GM18909 (cell line): ENCODE measurements at regions not wholly inside any gene's neighbourhood (a gene's known extent, or its start where the extent isn't known, plus 50 kb on each side); places are given as distances from the start of the nearest gene placed in this dataset.
"Not testable (repeated sequence)": the region's sequence is repeated elsewhere in the genome, so short reads cannot be mapped to it uniquely, and the experiment has no call there.

Experiments
- ATAC-seq: cut with Tn5 transposase; IDR thresholded peaks from one replicate; pipeline ENCODE4 v1.9.1; 2021; ENCODE audit warnings: mild to moderate bottlenecking; ENCODE audit not compliant: unreplicated experiment, poor library complexity

DNA sequence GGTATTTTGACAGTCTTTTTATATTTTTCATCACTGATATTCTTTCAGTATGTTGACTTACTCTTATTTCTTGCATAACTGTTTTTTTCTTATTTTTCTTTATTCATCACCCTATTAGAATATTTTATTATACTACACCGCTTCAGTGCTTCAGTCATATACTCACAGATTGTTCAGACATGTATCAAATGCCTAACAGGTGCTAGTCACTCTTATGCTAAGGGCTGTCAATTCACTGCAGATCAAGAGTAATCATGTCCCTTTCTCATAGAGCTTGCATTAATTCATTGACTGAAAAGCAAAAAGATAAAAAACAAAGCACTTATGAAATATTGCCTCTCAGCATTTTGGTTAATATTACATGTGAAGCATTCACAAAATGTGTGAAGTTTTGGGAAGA, 1435.6 kb downstream of the STIM2 start:
- ATAC-seq, result no peak

DNA sequence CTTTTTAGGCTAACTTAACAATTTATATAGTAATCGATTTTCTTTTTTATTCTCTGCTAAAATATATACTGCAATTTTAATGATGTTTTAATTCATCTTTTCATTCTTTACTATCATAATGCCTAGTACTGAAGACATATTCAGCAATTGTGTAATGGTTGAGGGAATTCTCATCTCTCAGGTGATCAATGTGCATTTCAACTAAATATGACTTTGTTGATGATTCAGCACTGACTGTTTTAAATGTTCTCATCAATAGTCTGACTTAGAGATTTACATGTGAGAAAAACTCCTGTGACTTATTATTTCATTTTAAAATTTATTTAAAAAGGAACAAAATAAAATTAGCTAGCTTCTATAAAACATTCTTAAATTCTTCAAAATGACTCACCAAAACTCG, 1450.3 kb downstream of the STIM2 start:
- no peak for ATAC-seq

DNA sequence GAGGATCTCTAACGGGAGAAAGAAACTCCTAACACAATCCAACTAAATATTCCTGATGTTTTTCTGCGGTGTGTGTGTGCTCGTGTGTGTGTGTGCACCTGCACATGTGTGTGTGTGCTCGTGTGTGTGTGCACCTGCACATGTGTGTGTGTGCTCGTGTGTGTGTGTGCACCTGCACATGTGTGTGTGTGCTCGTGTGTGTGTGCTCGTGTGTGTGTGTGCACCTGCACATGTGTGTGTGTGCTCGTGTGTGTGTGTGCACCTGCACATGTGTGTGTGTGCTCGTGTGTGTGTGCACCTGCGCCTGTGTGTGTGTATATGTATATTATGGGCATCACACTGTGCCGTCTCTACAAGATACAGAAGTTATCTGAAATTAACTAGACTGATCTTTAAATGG, 1451.9 kb downstream of the STIM2 start:
- not testable (repeated sequence) for ATAC-seq

DNA sequence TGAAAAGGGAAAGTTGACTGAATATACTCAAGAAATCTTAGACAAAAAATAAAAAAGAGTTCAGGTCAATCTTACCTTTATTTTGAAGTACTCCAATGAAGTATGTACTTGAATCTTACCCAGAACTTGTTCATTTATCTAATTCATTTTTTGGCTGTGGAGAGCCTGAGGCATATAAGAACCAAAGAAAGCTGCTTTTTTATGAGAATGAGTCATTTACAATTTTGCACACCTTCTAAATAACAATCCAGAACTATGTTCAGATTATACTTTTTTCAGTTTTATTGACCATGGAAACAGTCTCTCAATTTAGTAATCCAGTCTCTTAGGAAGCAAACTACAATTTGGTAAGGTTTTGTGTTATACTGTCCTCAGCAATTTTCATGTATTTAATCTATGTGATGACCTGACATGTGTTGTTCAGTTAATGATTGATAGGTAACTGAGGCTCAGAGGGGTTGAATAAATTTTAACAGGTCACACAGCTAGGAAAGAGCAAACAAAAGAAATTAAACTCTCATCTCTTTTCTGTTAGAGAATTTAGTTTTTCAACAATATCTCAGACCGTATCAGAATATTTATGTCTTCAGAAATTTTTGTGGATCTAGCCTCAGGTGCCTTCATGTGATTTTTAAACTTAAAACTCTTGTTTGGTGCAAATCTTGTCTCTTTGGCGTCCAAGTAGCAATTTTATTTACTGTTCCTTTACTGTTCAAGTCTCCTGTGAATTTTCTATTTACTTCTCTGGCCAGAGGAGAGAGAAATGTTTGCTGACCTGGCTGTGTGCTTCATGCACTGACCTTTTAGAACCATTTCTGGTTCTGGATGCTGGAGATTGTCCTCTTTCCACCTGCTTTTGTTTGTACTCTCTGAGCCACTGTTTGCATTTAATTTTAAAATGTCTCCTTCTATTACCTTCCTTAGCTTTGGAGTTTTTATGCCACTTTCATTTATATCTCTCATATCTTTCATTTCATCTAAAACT, 1453.4 kb downstream of the STIM2 start:
- ATAC-seq, result no peak

DNA sequence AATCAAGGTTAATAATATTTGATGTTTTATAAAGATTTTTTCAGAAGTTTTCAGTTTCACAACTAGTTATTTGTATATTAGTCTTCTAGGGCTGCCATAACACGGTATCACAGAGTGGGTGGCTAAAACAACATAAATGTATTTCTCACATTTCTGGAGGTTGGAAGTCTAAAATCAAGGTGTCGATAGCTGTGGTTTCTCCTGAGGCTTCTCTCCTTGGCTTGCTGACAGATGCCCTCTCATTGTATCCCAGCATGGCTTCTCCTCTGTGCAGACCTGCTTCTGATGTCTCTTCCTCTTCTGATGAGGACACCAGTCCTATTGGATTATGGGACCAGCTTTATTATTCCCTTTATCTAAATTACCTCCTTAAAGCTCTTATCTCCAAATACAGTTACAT, 1456.6 kb downstream of the STIM2 start:
- no peak for ATAC-seq

- ATAC-seq, result no peak
Measured at GRCh38 chr4:28334249-28334648, 1473.6 kb downstream of the STIM2 start.

DNA sequence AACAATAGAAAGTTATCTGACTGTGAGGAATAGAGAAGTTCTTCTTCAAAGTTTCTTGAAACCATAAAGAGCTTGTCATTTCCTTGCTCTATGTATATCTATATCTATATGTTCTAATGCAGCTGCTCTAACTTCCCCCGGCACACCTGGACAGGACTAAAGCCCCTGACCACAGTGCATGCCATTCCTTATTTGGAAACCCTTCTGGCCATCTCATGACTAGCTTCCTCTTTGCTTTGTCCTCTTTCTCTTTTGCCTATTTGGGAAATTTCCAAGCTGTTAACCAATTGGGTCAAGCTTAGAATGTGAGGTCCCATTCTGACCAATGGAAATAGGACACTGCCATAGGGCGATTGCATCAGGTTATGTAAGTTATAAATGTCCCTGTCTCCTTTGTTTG, 1481.1 kb downstream of the STIM2 start:
- no peak for ATAC-seq

DNA sequence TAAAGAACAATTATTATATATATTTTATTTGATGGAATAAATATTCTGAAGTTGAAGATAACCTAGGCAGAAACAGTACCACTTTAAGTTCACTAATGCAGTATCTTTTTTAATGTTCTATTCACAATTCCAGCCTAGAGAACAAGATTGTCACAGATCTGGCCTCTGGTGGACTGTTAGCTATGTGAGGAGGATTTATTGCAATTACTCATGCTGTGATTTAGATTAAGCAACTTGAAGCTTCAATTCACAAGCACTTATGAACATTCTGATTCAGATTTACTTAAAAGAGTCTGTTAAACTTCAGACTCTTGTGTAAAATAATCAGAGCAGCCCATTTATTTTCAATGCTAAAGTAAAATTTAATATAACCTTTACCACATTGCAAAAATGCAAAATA, 1489.8 kb downstream of the STIM2 start:
- ATAC-seq, result no peak

DNA sequence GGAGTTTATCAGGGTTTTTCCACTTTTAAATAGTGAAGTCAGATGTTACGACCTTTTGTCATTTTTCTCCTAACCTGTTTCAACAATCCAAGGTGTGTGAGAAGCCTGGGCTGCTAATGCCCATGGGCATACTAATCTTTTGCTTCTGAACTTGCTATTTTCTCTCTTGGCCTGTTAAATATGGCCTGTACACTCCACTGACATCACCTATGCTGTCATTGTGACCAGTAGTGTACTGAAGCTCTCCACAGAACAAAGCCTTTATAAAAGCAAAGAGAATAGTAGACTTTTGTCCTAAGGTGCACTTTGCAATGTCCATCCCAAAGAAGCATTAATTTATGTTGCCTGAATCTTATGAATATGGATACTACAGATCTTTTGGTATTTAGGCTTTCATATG, 1490.5 kb downstream of the STIM2 start:
- ATAC-seq, result no peak

DNA sequence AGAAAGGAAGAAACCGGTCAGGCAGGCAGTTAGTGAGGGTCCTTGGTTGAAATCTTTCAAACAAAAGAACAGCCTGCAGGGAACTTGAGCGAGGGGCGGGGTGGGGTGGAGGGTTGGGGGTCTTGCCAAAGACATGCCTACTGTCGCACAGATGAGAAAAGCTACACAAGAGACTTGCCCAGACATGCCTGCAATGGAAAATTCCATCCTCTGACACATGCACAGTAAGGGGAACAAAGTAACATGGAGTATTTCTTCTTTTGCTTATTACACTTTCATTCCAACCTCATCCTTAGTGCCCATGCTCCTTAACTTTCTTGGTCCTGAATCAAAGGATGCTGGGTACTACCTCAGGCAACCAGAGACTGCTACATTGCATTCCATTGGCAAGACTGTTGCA, 1491.2 kb downstream of the STIM2 start:
- ATAC-seq, result no peak

GRCh38 chr4:28354880-28355656, 1494.4 kb downstream of the STIM2 start:
- ATAC-seq, result no peak

DNA sequence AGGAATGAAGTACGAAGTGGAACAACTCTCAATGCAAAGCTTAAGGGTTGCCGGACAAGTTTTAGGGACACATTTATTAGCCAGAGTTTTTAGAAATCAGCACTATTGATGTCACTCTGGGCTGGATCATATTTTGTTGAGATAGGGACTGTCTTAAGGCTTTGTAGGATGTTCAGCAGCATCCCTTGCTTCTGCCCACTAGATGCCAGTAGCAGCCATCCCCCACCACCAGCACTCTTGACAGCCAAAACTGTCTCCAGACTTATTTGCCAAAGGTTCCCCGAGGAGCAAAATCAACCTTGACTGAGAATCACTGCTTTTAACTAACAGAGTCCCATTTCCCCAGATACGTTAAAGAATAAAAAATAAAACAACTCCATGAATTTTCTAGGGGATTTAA, 1497.3 kb downstream of the STIM2 start:
- ATAC-seq, result no peak

GRCh38 chr4:28358606-28359005, 1498.0 kb downstream of the STIM2 start:
- no peak for ATAC-seq

GRCh38 chr4:28360681-28361080, 1500.0 kb downstream of the STIM2 start:
- ATAC-seq, result no peak

- ATAC-seq, result no peak
Measured at GRCh38 chr4:28362169-28362568, 1501.5 kb downstream of the STIM2 start.

DNA sequence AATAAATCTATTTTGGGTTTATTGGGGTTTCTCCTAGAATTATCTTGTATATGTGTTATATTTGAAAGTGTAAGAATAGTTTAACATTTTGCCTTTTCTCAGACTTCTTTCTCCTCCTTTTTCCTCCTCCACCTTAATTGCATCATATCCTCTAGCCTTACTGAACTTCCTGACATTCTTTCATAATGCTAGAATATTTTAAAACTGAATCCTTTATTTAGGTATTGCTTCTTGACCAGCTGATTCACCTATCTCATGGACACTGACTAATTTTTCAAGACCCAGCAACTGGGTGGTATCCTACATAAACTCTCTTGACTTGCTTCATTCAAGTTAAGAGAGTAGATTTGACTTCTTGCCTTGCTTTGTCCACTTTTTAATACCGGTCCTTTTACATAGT, 1508.9 kb downstream of the STIM2 start:
- no peak for ATAC-seq

DNA sequence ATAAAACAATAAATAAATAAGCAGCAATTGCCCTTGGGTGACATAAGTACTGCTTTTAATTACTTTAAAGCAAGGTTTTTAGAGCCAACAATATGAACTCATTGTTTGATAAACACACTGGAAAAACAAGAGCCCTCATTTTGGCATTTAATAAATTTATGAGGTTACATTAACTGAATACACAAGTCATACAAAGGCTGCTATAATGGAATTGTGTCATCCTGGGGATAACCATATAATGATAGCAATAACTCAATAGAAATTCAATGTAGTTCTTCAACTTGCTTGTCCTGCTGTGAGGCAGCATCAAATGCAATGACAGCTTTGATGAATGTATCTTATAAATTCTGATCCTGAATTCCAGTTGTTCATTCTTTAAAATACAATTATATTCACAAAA, 1512.5 kb downstream of the STIM2 start:
- no peak for ATAC-seq

DNA sequence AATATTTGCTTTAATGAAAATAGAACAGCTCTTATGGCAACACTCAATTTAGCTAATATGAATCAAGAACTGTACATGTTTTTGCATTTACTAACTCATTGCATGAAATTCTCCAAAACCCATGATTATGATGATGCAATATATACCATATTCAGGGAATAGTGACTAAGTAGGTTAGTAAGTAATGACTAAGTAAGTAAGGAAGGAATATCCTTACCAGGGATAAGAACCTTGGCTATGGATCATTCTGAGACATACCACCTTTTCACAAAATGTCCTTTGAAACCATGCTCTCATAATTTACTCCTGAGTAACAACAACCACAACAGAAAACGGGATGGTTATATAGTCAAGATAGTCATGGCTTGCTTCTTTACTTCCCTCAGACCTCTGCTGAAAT, 1513.0 kb downstream of the STIM2 start:
- no peak for ATAC-seq

GRCh38 chr4:28378109-28378830, 1517.6 kb downstream of the STIM2 start:
- ATAC-seq, result no peak

GRCh38 chr4:28385801-28386200, 1525.2 kb downstream of the STIM2 start:
- ATAC-seq, result no peak

GRCh38 chr4:28386776-28387175, 1526.1 kb downstream of the STIM2 start:
- ATAC-seq, result no peak
